ENCODE measurements at regions not wholly inside any gene's neighbourhood (a gene's known extent, or its start where the extent isn't known, plus 50 kb on each side); places are given as distances from the start of the nearest gene placed in this dataset.

DNA sequence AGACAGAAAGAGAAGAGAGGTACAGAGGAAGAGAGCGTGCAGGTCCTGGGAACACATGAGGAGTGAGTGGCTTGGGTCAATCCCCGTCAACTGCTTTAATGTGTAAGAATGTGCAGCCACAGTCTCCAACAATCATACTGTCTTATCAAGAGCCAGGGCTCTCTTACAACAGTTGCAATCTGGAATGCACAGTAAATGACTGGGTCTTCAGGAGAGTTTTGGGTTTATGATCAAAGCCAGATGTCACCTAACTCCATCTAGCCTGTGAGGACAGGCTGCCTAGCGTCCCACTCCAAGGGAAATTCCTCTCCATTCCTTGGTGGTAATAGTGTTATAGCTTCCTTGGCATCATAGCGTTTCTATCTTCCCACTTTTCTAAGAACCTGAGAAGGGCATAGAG is 75.0 kb upstream of the TRIO start (continued):
- TF ChIP-seq REST (IDR thresholded peaks at IDR 0.05; ENCODE audit: unreplicated experiment) (no peak), ETS1 (IDR thresholded peaks at IDR 0.05) (no peak), ZNF114 (CRISPR knock-in tag; IDR thresholded peaks at IDR 0.05) (no peak), CREB1 (CRISPR knock-in tag; IDR thresholded peaks at IDR 0.05; ENCODE audit: low read depth) (no peak)

GRCh38 chr5:14066326-14066725 is 76.8 kb upstream of the TRIO start:
- DNase-seq (ENCODE audit: low spot score), result no peak
- Mint-ChIP-seq H3K4me3 (no peak overlapping the region), H3K27ac (no peak overlapping the region), H3K4me1 (no peaks in the 10 kb centered on the region), H3K9me3 (no peaks in the 10 kb centered on the region), H3K27me3 (ENCODE audit: insufficient read depth, low read depth, poor library complexity) (no peaks in the 10 kb centered on the region), H3K36me3 (ENCODE audit: low read depth) (no peaks in the 10 kb centered on the region)
- H3K4me3 ChIP-seq, result no peak overlapping the region
- H3K27me3 ChIP-seq (ENCODE audit: insufficient read depth), result no peaks in the 10 kb centered on the region
- H2AFZ ChIP-seq, result no peak overlapping the region
- no peak overlapping the region for H3K27ac ChIP-seq (ENCODE audit: low read depth)
- H3K9me2 ChIP-seq (ENCODE audit: insufficient read depth), result no peaks in the 10 kb centered on the region
- H3K36me3 ChIP-seq (ENCODE audit: insufficient read depth), result no peaks in the 10 kb centered on the region
- H4K20me1 ChIP-seq (replicated peaks; ENCODE audit: insufficient read depth), result no peaks in the 10 kb centered on the region
- no peaks in the 10 kb centered on the region for H3K79me2 ChIP-seq (replicated peaks; ENCODE audit: insufficient read depth)
- ATAC-seq, result no peak
- H3F3A ChIP-seq (replicated peaks; ENCODE audit: low read depth), result no peaks in the 10 kb centered on the region
- no peaks in the 10 kb centered on the region for H3K4me1 ChIP-seq (ENCODE audit: insufficient read depth)
- no peak overlapping the region for H3K4me2 ChIP-seq
- TF ChIP-seq ETS1 (IDR thresholded peaks at IDR 0.05) (no peak), ZNF331 (CRISPR knock-in tag; IDR thresholded peaks at IDR 0.05; ENCODE audit: low read depth) (no peak), ZNF114 (CRISPR knock-in tag; IDR thresholded peaks at IDR 0.05) (no peak), ZNF462 (CRISPR knock-in tag; IDR thresholded peaks at IDR 0.05) (no peak), EZH2phosphoT487 (IDR thresholded peaks at IDR 0.05; ENCODE audit: unreplicated experiment) (no peak), JUNB (IDR thresholded peaks at IDR 0.05; ENCODE audit: unreplicated experiment) (no peak), STAT1 (IDR thresholded peaks at IDR 0.05; ENCODE audit: unreplicated experiment) (no peak), EZH2 (IDR thresholded peaks at IDR 0.05; ENCODE audit: low read depth, unreplicated experiment) (no peak), NANOG (IDR thresholded peaks at IDR 0.05; ENCODE audit: borderline replicate concordance) (no peak), CREB1 (CRISPR knock-in tag; IDR thresholded peaks at IDR 0.05; ENCODE audit: low read depth) (no peak)
